Liver (tissue), 7 donors: ENCODE measurements at regions not wholly inside any gene's neighbourhood (a gene's known extent, or its start where the extent isn't known, plus 50 kb on each side); places are given as distances from the start of the nearest gene placed in this dataset.

Experiments used
- DNase-seq: peaks from one replicate; pipeline ENCODE4 v3.0.0-alpha.2; 2017; ENCODE audit warnings: low spot score
- H3K27ac ChIP-seq, 2 donors: one replicate each; pipeline ENCODE4 v1.7.0; 2013; ENCODE audit warnings: inconsistent platforms in 2 of 2, low read length in 2 of 2, control low read depth in 1 of 2, low read depth in 1 of 2, mild to moderate bottlenecking in 1 of 2
- H3K27me3 ChIP-seq, 4 donors: one replicate each; pipeline versions ENCODE4 v1.6.1 to v1.7.0; 2013; ENCODE audit warnings: low read length in 3 of 4, inconsistent platforms in 1 of 4, mild to moderate bottlenecking in 1 of 4, moderate library complexity in 1 of 4; ENCODE audit not compliant: control insufficient read depth in 4 of 4, insufficient read depth in 4 of 4
- H3K36me3 ChIP-seq, 4 donors: one replicate each; pipeline versions ENCODE4 v1.6.1 to v1.7.0; 2013; ENCODE audit warnings: low read length in 3 of 4, mild to moderate bottlenecking in 3 of 4, low read depth in 1 of 4, moderate library complexity in 1 of 4; ENCODE audit not compliant: control insufficient read depth in 4 of 4, insufficient read depth in 3 of 4
- H3K4me1 ChIP-seq, 4 donors: one replicate each; pipeline versions ENCODE4 v1.6.1 to v1.7.0; 2013; ENCODE audit warnings: low read length in 3 of 4, mild to moderate bottlenecking in 3 of 4, moderate library complexity in 1 of 4; ENCODE audit not compliant: control insufficient read depth in 4 of 4, insufficient read depth in 4 of 4
- H3K4me3 ChIP-seq, 3 donors: one replicate each; pipeline versions ENCODE4 v1.6.1 to v1.7.0; 2013; ENCODE audit warnings: low read length in 3 of 3, control low read depth in 1 of 3, low read depth in 1 of 3, mild to moderate bottlenecking in 1 of 3
- H3K9ac ChIP-seq, 2 donors: one replicate each; pipeline ENCODE4 v1.7.0; 2013; ENCODE audit warnings: low read length in 2 of 2, mild to moderate bottlenecking in 2 of 2, moderate library complexity in 2 of 2, control low read depth in 1 of 2, low read depth in 1 of 2
- H3K9me3 ChIP-seq, 4 donors: one replicate each; pipeline versions ENCODE4 v1.6.1 to v1.7.0; 2013; ENCODE audit warnings: low read length in 3 of 4; ENCODE audit not compliant: control insufficient read depth in 4 of 4
- ATF3 ChIP-seq: IDR thresholded peaks from 2 replicates; pipeline ENCODE4 v1.6.1; 2016; ENCODE audit warnings: antibody characterized with exemption
- FOXA2 ChIP-seq: IDR thresholded peaks from 2 replicates; pipeline ENCODE4 v1.6.1; 2016; ENCODE audit warnings: antibody characterized with exemption
- GABPA ChIP-seq, 2 donors: IDR thresholded peaks in 1 of 2; conservative IDR thresholded peaks in 1 of 2; 2 replicates each; pipeline ENCODE4 v1.6.1; 2016; ENCODE audit warnings: antibody characterized with exemption in 2 of 2, mild to moderate bottlenecking in 1 of 2, moderate library complexity in 1 of 2
- HNF4G ChIP-seq: IDR thresholded peaks from 2 replicates; pipeline ENCODE4 v1.6.1; 2016; ENCODE audit warnings: antibody characterized with exemption
- JUND ChIP-seq, 2 donors: IDR thresholded peaks; 2 replicates each; pipeline ENCODE4 v1.6.1; 2016; ENCODE audit warnings: antibody characterized with exemption in 2 of 2
- NR2F2 ChIP-seq: IDR thresholded peaks from 2 replicates; pipeline ENCODE4 v1.6.1; 2016; ENCODE audit warnings: antibody characterized with exemption
- RAD21 ChIP-seq, 2 donors: IDR thresholded peaks; 2 replicates each; pipeline ENCODE4 v1.6.1; 2016; ENCODE audit warnings: antibody characterized with exemption in 2 of 2, mild to moderate bottlenecking in 2 of 2
- SP1 ChIP-seq: IDR thresholded peaks from 2 replicates; pipeline ENCODE4 v1.6.1; 2018; ENCODE audit warnings: antibody characterized with exemption, mild to moderate bottlenecking
- TAF1 ChIP-seq: conservative IDR thresholded peaks from 2 replicates; pipeline ENCODE4 v1.6.1; 2016; ENCODE audit warnings: antibody characterized with exemption, mild to moderate bottlenecking
- YY1 ChIP-seq: IDR thresholded peaks from 2 replicates; pipeline ENCODE4 v1.6.1; 2016; ENCODE audit warnings: antibody characterized with exemption, mild to moderate bottlenecking
- ZBTB33 ChIP-seq: IDR thresholded peaks from 2 replicates; pipeline ENCODE4 v1.6.1; 2016; ENCODE audit warnings: antibody characterized with exemption
- WGBS: extraction: QIAGEN DNeasy Blood & Tissue Kit; methylation state at CpG from one replicate; pipeline ENCODE4 v1.1.7; 2013; 5-methylcytosine and 5-hydroxymethylcytosine counted together
- TF ChIP-seq, protein P1 (sequence below): IDR thresholded peaks from 2 replicates; pipeline ENCODE4 v1.6.1; 2016; ENCODE audit warnings: antibody characterized with exemption
- TF ChIP-seq, protein P2 (sequence below): IDR thresholded peaks from 2 replicates; pipeline ENCODE4 v1.6.1; 2016; ENCODE audit warnings: antibody characterized with exemption, mild to moderate bottlenecking
- donor health status: healthy.
- donor health status: healthy.
- donor health status: healthy.
- donor health status: healthy.

- TF ChIP-seq TAF1 (no peak), HNF4G (no peak), ZBTB33 (no peak), SP1 (no peak)
- TF ChIP-seq, protein P1, sequence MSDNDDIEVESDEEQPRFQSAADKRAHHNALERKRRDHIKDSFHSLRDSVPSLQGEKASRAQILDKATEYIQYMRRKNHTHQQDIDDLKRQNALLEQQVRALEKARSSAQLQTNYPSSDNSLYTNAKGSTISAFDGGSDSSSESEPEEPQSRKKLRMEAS: no peak
Observed at GRCh38 chr4:128403586-128403985, 116.0 kb upstream of the PGRMC2 start (continued).

DNA sequence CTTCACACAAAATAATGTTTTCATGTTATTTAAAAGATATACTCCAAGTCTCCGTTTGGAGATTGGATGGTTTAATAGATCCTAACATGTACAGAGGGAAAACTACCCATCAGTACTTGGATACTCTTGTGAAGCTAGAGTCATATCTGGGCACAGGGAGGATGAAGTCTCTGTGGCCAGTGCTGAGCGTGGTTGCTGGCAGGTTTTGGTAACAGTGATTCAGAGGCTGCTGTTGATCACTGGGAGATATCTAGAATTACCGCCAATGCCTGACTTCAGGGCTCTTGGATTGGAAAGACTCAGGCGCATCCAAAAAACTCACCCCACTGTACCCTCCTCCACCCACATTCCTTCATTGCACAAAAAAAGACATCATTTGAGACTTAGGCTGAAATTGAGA lies 107.2 kb upstream of the PGRMC2 start:
- no peaks in the 10 kb centered on the region for H3K4me1 ChIP-seq
- no peaks in the 10 kb centered on the region for H3K9me3 ChIP-seq
- WGBS: 97% methylated on average over 4 of the region's 4 CpGs
- DNase-seq: no peak
- no peaks in the 10 kb centered on the region for H3K27me3 ChIP-seq
- no peak overlapping the region for H3K4me3 ChIP-seq
- no peaks in the 10 kb centered on the region for H3K36me3 ChIP-seq
- no peak for TF ChIP-seq FOXA2
- H3K27ac ChIP-seq: no peak overlapping the region
- H3K9ac ChIP-seq: no peak overlapping the region

DNA sequence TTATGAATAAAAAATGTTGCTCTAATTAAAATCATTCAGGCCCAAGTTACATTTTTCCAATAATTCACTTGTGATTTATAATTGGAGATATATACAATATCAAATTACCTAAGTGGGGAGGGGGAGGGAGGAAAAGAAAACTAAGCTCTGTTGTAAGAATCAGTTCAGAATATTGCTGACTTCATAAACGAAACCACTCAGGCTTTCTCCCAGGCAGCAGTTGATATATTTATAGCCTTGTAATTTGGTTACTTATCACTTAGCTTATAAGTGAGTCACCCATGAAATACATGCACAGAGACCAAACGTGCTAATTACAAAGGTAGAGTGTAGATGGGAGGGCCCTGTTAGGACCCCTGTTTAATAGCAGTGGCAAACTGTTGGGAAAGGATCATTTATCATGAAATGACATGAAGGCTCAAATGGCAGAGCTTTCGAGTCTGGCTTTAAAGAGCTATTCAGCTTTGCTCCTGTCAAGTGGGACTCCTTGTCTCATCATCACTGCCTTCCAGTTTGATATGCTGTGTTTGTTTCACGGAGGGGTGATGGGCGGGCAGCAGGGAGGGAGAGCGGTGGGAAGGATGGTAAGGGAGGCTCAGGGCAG lies 105.6 kb upstream of the PGRMC2 start:
- no peaks in the 10 kb centered on the region for H3K27me3 ChIP-seq
- H3K36me3 ChIP-seq: no peaks in the 10 kb centered on the region
- WGBS: 75% methylated on average over 6 of the region's 6 CpGs
- H3K27ac ChIP-seq: no peak overlapping the region
- H3K4me1 ChIP-seq: no peaks in the 10 kb centered on the region
- H3K9ac ChIP-seq: no peak overlapping the region
- no peak overlapping the region for H3K4me3 ChIP-seq
- no peaks in the 10 kb centered on the region for H3K9me3 ChIP-seq
- no peak for DNase-seq
- TF ChIP-seq HNF4G (no peak), NR2F2 (no peak), SP1 (no peak), JUND (IDR thresholded peaks at IDR 0.05) (no peak), YY1 (no peak), FOXA2 (no peak), GABPA (IDR thresholded peaks at IDR 0.05 in 1 of 2, conservative IDR thresholded peaks at IDR 0.05 in 1 of 2) (no peak), ATF3 (no peak), ZBTB33 (no peak), RAD21 (IDR thresholded peaks at IDR 0.05) (no peak)
- TF ChIP-seq, protein P2, sequence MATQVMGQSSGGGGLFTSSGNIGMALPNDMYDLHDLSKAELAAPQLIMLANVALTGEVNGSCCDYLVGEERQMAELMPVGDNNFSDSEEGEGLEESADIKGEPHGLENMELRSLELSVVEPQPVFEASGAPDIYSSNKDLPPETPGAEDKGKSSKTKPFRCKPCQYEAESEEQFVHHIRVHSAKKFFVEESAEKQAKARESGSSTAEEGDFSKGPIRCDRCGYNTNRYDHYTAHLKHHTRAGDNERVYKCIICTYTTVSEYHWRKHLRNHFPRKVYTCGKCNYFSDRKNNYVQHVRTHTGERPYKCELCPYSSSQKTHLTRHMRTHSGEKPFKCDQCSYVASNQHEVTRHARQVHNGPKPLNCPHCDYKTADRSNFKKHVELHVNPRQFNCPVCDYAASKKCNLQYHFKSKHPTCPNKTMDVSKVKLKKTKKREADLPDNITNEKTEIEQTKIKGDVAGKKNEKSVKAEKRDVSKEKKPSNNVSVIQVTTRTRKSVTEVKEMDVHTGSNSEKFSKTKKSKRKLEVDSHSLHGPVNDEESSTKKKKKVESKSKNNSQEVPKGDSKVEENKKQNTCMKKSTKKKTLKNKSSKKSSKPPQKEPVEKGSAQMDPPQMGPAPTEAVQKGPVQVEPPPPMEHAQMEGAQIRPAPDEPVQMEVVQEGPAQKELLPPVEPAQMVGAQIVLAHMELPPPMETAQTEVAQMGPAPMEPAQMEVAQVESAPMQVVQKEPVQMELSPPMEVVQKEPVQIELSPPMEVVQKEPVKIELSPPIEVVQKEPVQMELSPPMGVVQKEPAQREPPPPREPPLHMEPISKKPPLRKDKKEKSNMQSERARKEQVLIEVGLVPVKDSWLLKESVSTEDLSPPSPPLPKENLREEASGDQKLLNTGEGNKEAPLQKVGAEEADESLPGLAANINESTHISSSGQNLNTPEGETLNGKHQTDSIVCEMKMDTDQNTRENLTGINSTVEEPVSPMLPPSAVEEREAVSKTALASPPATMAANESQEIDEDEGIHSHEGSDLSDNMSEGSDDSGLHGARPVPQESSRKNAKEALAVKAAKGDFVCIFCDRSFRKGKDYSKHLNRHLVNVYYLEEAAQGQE: no peak
